Stomach (tissue), 4 donors: ENCODE measurements at regions not wholly inside any gene's neighbourhood (a gene's known extent, or its start where the extent isn't known, plus 50 kb on each side); places are given as distances from the start of the nearest gene placed in this dataset.

Experiments
- CTCF ChIP-seq, 7 experiments: fragments of 450-650 bp in 4 of 7; fragments of 200-600 bp in 3 of 7; sonication (generic) in 3 of 7; IDR thresholded peaks; one replicate each; pipeline ENCODE4 v1.5.1; 2016 to 2019; ENCODE audit warnings: antibody characterized with exemption in 7 of 7, control low read depth in 2 of 7, mild to moderate bottlenecking in 1 of 7
- EP300 ChIP-seq: sonication (generic); formaldehyde crosslinking; IDR thresholded peaks from one replicate; pipeline ENCODE4 v1.6.1; 2017; ENCODE audit warnings: antibody characterized with exemption
- POLR2A ChIP-seq, 4 donors: fragments of 450-650 bp; IDR thresholded peaks; one replicate each; pipeline ENCODE4 v1.6.1; 2016; ENCODE audit warnings: antibody characterized with exemption in 4 of 4, control low read depth in 2 of 4, mild to moderate bottlenecking in 1 of 4, moderate library complexity in 1 of 4
- POLR2AphosphoS5 ChIP-seq, 3 donors: sonication (generic); formaldehyde crosslinking; IDR thresholded peaks; one replicate each; pipeline ENCODE4 v1.6.1; 2016; ENCODE audit warnings: antibody characterized with exemption in 3 of 3

DNA sequence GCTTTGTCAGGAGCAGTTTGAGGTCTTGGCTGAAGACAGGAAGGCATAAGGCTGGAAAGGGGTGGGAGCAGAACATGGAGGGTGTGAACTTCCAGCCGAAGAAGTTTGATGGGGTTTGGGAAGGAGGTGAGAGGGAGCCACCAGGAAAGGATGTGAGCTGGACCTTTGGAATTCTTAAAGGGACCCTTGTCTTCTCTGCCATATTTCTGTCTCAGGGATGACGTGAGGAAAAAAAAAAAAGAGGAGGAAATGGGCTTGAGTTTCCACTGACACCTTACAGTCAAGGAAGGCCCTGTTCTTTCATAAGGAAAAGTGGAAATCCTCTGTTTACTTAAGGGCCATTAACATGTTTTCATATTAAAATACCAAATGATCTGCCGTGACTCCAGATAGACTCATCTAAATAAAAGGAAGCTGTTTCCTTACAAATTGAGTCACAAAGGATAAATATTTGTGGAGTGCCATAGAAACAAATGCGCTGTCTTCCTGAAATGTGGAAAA, 132.1 kb downstream of the PALM2AKAP2 start:
- TF ChIP-seq POLR2A (IDR thresholded peaks at IDR 0.05) = no peak
- no peak for TF ChIP-seq CTCF (IDR thresholded peaks at IDR 0.05)
- TF ChIP-seq EP300 = no peak
- no peak for TF ChIP-seq POLR2AphosphoS5 (IDR thresholded peaks at IDR 0.05)
